ENCODE measurements at regions not wholly inside any gene's neighbourhood (a gene's known extent, or its start where the extent isn't known, plus 50 kb on each side); places are given as distances from the start of the nearest gene placed in this dataset.
"Not testable (repeated sequence)": the region's sequence is repeated elsewhere in the genome, so short reads cannot be mapped to it uniquely, and the experiment has no call there.

DNA sequence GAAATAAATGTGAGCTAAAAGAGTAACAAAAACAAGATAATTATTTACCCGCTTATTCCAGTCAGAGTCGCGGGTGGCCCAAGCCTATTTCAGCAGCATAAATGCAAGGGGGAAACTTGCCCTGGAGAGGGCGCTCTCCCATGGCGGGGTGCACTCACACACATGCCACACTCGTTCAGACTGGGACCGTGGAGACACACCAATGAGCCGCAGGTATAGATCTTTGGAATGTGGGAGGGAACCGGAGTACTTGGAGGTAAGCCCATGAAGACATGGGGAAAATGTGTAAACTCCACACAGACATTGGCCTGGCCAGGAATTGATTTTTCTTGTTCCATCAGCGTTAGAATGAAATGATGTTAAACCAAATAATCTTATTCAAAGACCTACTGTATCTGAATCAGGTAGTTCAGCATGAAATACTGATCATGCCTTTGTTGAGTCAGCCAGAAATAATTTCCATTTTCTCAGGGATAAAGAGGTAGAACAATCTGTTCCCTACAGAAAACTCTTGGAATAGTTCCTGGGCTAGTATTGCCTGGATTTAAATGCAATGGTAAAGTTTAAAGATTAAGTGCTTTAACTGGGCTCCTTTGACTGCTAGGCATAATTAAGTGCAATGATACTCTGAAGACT, 191.5 kb downstream of the MCHR2 start:
- DNase-seq (ENCODE audit: low read depth in 3 of 3) = no peak

DNA sequence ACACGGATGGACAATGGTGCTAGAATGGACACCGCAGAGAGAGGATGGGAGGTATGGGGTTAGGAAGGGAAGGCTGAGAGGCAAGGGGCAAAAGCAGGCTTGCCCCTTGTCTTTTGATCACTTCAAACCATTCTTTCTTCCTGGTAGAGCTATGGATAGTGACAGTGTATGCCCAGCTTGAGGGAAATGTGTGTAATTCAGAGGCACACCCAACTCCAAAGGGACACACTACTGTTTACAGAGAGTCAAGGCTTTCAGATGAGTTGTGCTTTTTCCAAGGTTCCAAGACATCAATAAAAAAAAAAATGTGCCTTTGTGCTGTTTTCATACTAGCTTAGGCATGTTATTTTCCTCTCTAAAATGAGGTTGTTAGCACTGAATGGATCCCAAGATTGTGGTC, 185.0 kb downstream of the MCHR2 start:
- no peak for DNase-seq (ENCODE audit: low read depth in 3 of 3)

DNA sequence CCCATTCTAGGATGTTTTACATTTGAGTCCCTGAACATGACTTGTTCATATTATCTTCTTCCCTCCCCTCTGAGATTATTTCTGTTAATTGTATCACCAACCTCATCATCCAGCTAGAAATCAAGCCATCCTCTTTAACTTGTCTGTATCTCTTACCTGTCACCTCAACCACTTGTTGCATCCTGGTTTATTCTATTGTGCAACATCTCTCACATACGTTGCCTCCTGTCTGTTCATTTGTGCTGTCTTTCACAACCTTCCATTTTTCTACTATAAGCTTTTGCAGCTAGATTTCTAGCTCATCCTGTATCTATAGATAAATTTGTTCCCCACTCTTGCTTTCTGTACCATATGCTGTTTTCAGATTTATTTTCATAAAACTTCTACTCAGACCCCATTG, 183.7 kb downstream of the MCHR2 start:
- no peak for DNase-seq (ENCODE audit: low read depth in 3 of 3)

DNA sequence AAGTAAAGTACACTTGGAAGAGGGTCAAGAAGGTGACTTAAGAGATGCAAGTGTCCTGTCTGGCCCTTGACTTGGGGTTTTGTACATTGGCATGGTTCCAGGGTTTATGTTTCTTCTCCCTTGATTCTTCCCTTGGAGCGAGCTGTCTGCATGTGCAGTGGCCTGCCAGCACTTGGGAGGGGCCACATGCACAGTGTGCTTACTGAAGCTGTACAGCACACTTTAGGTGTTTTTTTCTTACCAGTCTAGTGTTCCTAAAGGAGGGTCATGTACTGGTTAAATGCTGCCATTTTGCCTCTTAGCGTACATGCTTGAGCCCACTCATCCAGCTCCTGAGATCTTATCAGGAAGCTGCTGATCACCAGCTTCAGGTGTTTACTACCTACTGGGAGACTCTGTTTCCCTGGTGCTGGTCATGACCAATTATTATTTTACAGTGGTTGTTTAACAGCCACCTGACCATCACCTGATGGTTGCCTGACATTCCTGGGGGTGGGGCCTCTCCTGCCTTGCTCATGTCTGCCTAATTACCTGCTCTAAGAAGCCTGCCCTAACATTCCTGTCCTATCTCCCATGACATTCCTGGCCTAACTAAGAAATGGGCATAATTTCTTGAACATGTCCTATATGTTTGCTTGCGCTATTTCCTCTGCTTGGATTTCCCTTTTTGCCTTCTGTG, 182.9 kb downstream of the MCHR2 start:
- DNase-seq (ENCODE audit: low read depth in 3 of 3) = no peak

DNA sequence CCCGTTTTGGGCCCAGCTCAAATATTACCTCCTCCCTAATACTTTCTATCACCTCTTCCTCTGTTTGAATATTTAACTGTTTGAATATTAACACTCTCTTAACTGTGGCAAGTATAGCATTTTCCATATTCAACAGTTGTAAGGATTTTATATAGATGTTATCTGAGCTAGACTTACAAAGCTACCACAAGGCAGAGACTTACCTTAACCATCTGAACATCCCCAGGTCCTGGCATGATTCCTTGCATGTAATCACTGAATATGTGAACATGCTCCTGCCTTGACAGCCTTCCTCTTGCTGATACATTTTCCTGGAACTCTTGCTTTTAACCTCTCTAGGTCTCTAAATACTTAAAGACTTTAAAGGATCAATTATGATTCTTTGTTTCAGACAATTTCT, 182.4 kb downstream of the MCHR2 start:
- no peak for DNase-seq (ENCODE audit: low read depth in 3 of 3)

DNA sequence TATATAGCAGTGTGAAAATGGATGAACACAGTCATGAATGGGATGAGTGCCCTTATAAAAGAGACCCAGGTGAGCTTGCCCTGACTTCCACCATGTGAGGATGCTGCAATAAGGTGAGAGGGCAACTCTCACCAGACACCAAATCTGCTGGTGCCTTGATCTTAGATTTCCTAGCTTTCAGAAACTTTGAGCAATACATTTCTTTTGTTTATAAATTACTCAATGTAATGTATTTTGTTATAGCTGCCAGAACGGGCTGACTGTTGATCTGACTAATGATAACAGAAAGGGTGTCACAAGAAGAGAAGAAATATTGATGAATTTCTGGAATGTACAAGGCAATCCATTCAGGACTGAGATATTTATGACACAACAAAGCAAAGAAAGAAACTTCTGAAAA, 180.5 kb downstream of the MCHR2 start:
- no peak for DNase-seq (ENCODE audit: low read depth in 3 of 3)

DNA sequence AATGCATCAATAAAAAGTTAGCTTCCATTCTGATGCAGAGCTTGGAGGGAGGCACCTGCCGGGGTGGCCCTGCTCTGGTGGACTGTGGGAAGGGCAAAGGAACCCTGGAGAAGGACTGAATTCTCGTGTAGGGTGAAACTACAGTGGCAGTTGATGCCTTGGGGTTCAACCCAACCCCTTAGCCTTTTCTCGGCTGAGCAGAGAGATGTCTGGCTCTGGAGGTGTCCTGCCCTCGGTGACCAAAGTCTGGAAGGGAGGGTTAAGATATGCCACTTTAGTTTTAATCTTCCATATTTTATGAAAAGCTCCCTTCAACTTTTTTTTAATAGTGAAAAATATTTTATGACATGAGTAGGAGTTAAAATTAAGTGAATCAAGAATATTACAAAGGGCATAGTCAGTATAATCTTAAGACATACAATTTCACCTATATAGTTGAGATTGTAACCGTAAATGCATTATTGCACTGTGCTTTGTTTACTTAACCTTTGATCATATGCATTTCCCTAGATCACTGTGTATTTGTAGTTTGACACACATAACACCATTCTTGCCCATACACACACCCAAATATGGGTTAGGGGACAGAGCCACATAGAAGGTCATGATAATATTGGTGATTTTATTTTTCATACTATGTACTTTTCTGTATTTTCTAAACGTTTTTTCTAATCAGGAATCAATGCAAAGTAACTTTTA, 179.6 kb downstream of the MCHR2 start:
- DNase-seq (ENCODE audit: low read depth in 3 of 3) = no peak

DNA sequence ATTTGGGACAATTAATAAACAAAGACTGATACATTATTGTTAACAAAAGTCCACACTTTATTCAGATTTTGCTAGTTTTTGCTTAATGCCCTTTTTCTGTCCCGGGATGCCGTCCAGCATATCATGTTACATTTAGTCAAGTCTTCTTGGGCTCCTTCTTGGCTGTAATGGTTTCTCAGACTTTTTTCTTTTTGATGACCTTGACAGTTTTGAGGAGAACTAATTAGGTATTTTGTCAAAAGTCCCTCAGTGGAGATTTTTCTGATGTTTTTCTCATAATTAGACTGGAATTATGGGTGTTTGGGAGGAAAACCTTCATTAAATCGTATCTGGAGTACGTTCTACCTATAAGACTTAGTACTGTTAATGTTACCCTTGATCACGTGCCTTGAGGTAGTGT, 177.2 kb downstream of the MCHR2 start:
- no peak for DNase-seq (ENCODE audit: low read depth in 3 of 3)

DNA sequence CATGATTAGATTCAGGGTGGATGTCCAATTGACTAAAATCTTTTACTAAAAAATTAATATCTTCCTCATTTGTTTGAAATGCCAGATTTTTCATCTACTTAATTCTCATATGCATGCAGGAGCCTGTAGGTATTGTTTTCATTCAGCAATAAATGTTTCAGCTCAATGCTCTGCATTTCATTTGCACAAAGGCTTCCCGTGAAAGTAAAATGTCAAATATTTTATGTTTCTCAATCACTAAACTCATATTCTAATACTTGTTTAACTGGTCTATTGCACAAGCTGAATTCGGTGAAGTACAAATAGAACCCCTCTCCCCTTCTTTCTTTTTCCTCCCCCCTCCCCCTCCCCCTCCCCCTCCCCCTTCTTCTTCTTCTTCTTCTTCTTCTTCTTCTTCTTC, 175.9 kb downstream of the MCHR2 start:
- no peak for DNase-seq (ENCODE audit: low read depth in 3 of 3)

DNA sequence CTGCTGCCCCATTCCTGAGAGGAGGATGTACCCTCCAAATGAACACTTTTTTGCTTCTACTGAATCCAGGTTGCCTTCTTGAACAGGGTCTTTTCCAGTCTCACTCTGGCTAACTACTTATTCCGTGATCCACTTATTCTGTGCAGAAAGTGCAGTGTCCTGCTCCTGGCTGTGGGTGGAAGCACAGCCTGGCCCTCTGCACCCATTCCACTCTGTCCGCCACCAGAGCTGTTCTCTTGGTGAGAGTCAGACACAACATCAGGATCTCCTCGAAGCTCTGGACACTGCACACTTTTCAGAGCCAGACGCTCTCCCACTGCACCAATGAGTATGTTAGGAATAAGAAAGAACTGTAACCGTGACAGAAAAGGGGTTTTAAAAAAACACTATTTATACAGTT, 174.2 kb downstream of the MCHR2 start:
- no peak for DNase-seq (ENCODE audit: low read depth in 3 of 3)

DNA sequence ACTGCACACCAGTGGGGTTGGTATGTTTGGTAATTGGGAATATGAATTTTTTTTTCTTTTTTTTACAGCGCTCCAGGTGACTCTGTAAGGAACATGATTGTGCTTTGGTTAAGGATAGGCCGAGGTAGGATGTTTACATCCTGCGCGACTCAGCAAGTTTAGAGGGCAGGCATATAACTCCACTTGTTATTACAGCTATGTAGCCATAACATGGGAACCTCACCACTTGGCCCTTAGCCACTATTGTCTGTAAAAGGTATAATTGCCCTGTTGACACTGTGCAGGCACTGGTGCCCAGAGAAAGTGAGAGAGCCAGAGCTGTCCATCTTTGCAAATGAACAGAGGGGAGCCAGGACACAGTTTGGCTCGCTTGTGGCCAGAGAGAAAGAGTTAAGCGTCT, 172.9 kb downstream of the MCHR2 start:
- no peak for DNase-seq (ENCODE audit: low read depth in 3 of 3)

DNA sequence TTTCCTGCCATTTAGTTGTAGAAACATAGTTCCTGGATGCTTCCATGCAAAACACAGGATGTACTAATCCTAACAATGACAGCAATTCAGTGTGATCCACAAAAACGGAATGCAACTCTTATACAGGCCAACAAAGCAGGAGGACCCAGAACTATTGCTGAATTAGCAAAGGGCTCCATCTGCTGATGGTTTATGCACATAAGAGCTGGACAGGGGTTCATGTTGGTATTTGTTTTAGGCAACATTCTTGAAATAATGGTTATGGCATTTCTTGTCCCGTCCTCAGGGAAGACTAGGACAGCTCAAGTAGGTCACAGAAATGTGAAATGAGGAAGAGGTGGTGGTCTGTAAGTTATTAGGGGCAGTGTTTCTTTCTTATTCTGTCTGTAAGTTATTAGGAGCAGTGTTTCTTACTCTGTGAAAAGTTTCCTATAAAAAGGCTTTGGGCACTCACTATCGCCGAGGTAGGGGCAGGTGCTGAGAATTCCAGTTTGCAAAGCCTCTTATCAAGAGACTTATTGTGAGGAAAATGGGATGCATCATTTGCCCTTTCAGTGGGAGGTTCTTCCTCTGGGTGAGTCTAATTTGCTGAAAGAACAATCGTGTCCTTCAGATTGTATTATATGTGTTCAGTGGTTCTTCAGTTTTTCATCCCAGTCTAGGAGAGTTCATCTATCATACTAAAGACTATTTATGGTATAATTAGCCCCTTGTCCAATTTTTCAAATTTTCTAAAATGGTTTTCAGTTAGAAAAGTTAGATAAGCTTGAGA, 171.1 kb downstream of the MCHR2 start:
- no peak for DNase-seq (ENCODE audit: low read depth in 3 of 3)

DNA sequence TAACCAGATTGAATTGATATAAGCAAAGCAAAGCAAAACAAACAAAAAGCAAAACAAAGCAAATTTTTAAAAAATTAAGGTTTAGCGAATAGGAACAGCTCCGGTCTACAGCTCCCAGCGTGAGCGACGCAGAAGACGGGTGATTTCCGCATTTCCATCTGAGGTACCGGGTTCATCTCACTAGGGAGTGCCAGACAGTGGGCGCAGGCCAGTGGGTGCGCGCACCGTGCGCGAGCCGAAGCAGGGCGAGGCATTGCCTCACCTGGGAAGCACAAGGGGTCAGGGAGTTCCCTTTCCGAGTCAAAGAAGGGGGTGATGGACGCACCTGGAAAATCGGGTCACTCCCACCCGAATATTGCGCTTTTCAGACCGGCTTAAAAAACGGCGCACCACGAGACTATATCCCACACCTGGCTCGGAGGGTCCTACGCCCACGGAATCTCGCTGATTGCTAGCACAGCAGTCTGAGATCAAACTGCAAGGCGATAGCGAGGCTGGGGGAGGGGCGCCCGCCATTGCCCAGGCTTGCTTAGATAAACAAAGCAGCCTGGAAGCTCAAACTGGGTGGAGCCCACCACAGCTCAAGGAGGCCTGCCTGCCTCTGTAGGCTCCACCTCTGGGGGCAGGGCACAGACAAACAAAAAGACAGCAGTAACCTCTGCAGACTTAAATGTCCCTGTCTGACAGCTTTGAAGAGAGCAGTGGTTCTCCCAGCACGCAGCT, 170.3 kb downstream of the MCHR2 start:
- not testable (repeated sequence) for DNase-seq (ENCODE audit: low read depth in 3 of 3)

DNA sequence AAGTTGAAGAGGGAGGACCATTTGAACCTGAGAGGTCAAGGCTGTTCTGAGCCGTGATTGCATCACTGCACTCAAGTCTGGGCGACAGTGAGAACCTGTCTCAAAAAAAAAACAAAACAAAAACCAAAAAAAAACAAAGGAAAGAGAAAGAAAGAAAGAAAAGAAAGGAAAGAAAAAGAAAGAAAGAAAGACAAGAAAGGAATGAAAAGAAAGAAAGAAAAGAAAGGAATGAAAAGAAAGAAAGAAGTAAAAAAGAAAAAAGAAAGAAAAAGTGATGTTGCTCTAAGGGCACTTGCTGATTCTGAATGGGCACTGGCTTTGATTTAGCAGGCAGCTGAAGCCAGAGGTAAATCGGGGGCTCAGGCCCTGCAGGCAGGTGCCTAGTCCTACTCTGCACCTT, 161.0 kb downstream of the MCHR2 start:
- DNase-seq (ENCODE audit: low read depth in 3 of 3) = no peak

DNA sequence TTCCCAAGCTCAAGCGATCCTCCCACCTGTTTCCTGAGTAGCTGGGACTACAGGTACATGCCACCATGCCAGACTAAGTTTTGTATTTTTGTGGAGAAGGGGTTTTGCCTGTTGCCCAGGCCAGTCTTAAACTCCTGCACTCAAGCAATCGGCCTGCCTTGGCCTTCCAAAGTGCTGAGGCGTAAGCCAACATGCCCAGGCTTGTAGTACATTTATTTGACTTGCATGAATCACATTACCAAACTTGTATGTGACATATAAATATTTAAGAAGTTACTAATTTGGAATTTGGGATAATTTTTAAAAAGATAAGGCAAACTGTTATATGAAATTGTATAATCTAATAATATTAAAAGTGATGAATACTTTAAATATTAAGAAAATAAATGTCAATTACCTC, 157.6 kb downstream of the MCHR2 start:
- no peak for DNase-seq (ENCODE audit: low read depth in 3 of 3)

DNA sequence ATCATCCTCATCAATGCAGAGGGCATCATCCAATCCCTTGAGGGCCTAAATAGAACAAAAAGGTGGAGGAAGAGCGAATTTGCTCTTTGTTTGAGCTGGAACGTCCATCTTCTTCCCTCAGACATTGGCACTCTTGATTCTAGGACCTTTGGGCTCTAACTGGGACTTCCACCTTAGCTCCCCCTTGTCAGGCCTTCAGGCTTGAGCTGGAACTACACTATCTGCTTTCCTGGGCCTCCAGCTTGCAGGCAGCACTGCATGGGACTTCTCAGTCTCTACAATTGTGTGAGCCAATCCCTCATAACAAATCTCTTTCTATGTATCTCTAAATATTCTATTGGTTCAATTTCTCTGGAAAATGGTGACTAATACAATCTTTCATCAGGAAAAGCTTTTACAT, 155.4 kb downstream of the MCHR2 start:
- DNase-seq (ENCODE audit: low read depth in 3 of 3) = no peak

DNA sequence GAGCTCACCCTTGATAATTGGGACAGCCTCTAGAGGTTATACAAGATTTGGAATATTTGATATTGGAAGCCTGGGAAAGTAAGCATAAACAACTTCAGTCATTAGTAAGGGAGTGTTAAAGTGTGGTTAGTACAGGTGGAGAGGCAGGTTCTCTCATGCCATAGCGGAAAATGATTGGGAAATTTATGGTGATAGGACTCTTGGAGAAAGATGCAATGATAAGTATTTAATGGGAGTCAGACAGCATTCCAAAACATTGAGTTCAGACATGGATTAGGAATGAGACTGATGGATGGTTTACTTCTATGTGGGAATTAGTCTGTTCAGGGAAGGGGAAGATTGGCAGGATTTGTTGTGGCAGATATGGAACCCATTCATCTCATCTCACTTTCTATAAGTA, 152.7 kb downstream of the MCHR2 start:
- DNase-seq (ENCODE audit: low read depth in 3 of 3) = no peak

DNA sequence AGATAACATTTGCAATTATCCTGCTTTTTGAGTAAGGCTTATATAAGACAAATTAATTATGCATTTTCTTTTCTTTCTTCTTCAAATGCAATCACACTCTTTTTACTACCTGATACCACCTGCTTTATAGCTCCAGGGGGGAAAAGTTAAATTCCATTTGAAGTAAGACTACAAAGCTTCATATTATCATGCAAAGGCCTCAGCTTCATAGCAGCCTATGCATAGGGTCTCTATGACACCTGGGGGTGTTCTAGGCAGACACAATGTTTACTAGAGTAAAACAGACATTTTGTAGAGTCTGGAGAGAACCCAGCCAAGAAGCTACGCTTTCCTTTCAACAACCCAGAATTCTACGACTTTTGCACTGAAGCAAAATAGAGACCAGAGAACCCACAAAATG, 148.0 kb downstream of the MCHR2 start:
- DNase-seq (ENCODE audit: low read depth in 3 of 3) = no peak

DNA sequence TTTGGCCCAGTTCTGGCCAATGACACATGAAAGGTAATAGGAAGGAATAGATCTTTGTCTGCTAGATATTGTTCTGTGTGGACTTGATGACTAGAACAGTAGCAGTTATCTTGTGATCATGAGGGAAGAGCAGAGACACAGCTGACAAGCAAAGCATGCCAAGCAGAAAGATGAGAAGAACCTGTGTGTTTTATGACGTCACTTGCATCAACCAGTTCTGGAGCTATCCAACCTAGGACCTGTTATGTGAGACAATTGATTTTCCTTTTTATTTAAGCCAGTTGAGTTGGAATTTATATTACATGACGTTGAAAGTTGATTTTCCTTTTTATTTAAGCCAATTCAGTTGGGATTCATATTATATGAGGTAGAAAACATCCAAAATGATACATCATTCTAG, 143.2 kb downstream of the MCHR2 start:
- no peak for DNase-seq (ENCODE audit: low read depth in 3 of 3)

DNA sequence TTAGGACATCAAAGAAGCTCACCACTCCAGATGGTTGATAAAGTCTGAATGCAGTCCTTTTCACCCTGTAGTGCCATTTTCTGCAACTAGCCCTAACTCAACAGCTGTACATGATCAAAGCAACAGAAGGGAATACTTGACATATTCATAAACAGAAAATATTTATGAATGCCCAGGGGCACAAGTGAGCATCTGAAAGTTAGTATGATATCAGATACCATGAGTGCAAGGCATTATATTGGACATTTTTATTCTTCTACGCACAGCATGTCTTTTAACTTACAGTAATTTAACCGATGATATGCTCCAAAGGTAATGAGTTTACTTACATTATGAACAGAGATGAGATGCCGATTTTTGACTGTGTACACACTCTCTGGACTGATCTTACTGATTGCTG, 142.0 kb downstream of the MCHR2 start:
- DNase-seq (ENCODE audit: low read depth in 3 of 3) = no peak

DNA sequence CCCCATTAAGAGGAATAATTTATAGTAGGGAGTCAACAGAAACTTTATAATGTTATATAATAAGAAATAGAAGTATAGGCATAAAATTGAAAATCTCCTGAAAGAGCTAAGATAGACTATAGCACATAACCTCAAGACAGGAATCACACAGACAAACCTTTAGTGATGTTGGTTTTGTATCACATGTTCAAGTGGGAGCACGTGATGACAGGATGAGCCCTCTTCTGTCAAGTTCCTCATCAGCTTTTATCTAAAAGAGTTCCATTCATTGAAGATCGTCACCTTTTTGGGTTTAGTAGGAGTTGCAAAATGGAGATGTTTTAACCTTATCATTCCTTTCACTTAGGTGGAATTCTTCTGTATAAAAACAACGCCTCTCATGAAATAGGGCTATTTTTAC, 127.0 kb downstream of the MCHR2 start:
- no peak for DNase-seq (ENCODE audit: low read depth in 3 of 3)
